AG09309 (cell line): ENCODE measurements at regions not wholly inside any gene's neighbourhood (a gene's known extent, or its start where the extent isn't known, plus 50 kb on each side); places are given as distances from the start of the nearest gene placed in this dataset.
"Not testable (repeated sequence)": the region's sequence is repeated elsewhere in the genome, so short reads cannot be mapped to it uniquely, and the experiment has no call there.

Experiments
- DNase-seq: peaks from one replicate; pipeline ENCODE4 v3.0.0-alpha.2; 2010; ENCODE audit warnings: low read depth
- H3K4me3 ChIP-seq: 2 replicates; pipeline ENCODE4 v1.5.1; 2011; ENCODE audit warnings: mild to moderate bottlenecking, low read depth, low read length, moderate library complexity; ENCODE audit not compliant: control insufficient read depth
- TF ChIP-seq, protein P1 (sequence below): IDR thresholded peaks from 2 replicates; pipeline ENCODE4 v1.5.1; 2011; ENCODE audit warnings: mild to moderate bottlenecking, low read depth, low read length, inconsistent platforms; ENCODE audit not compliant: insufficient read depth, control insufficient read depth; ENCODE audit errors: missing control alignments

DNA sequence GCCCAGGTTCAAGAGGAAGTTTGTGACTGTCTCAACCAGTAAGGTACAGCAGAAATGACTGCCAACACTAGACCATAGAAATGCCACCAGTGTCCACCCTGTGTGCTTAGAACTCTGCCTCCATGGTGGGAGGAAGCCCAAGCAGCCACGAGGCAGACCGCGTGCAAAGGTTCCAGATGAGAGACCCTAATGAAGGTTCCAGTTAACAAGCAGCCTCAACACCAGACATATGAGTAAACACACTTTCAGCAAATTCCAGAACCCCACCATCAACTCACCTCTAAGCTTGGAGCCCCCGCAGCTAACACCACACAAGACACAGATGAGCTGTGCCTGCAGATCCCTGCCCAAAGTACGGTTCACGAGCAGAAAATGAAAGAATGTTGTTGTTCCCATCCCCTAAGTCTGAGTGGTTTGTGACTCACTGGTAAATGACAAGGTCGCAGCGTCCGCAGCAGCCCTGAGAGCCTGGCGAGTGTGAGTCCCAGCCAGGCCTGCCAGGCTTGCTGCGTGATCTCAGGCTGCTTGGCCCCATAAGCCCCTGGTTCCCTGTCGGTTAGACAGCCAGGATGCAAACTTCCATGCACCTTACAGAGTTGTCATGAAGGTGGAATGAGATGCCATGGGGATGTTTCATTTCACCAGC lies 193.7 kb downstream of the C16orf95 start:
- TF ChIP-seq, protein P1, sequence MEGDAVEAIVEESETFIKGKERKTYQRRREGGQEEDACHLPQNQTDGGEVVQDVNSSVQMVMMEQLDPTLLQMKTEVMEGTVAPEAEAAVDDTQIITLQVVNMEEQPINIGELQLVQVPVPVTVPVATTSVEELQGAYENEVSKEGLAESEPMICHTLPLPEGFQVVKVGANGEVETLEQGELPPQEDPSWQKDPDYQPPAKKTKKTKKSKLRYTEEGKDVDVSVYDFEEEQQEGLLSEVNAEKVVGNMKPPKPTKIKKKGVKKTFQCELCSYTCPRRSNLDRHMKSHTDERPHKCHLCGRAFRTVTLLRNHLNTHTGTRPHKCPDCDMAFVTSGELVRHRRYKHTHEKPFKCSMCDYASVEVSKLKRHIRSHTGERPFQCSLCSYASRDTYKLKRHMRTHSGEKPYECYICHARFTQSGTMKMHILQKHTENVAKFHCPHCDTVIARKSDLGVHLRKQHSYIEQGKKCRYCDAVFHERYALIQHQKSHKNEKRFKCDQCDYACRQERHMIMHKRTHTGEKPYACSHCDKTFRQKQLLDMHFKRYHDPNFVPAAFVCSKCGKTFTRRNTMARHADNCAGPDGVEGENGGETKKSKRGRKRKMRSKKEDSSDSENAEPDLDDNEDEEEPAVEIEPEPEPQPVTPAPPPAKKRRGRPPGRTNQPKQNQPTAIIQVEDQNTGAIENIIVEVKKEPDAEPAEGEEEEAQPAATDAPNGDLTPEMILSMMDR: no peak
- no peak for DNase-seq
- no peak overlapping the region for H3K4me3 ChIP-seq

GRCh38 chr16:87124405-87124804 lies 192.8 kb downstream of the C16orf95 start:
- not testable (repeated sequence) for DNase-seq, H3K4me3 ChIP-seq

DNA sequence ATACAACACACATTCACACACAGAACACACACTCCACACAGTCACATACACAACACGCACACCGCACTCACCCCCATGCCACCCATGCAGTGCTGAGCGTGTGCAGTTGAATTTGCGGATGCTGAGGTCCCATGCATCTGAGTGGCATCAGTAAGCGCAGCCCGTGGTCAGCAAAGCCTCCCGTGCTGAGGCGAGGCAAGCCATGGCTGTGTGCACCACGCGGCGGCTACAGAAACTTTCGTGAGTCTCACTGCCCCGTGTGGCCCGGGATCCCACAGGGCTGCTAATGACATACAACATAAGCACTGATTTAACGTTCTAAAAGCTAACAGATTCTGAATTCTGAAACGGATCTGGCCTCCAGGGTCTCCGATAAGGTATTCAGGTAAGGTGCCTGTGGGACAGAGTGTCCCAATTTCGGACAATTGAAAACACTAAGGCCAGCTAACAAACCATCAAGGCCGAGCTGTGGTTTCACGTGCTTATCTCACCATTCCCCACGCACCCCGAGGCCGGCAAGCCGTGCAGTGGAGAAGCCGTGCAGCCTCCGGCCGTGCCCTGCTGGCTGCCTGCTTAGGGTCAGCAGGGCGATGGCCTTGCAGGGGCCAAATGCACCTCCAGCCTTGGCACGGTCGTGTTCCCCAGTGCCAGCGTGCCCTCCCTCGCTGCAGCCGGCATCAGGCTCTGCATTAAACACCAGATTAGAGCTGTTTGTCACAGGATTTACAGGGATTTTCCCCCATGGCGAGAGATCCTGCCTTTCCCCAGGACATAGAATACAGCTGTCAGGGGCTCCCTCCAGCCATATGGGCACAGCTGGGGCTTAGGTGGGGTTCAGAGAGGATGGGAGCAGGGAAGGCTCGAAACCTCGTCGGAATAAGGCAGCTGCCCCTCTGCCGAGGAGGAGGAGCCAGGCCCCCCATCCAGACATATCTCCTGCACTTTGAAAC lies 191.7 kb downstream of the C16orf95 start:
- TF ChIP-seq, protein P1: no peak
- no peak overlapping the region for H3K4me3 ChIP-seq
- DNase-seq: no peak

GRCh38 chr16:87126403-87127025 lies 190.7 kb downstream of the C16orf95 start:
- no peak overlapping the region for H3K4me3 ChIP-seq
- DNase-seq: no peak
- TF ChIP-seq, protein P1: no peak

DNA sequence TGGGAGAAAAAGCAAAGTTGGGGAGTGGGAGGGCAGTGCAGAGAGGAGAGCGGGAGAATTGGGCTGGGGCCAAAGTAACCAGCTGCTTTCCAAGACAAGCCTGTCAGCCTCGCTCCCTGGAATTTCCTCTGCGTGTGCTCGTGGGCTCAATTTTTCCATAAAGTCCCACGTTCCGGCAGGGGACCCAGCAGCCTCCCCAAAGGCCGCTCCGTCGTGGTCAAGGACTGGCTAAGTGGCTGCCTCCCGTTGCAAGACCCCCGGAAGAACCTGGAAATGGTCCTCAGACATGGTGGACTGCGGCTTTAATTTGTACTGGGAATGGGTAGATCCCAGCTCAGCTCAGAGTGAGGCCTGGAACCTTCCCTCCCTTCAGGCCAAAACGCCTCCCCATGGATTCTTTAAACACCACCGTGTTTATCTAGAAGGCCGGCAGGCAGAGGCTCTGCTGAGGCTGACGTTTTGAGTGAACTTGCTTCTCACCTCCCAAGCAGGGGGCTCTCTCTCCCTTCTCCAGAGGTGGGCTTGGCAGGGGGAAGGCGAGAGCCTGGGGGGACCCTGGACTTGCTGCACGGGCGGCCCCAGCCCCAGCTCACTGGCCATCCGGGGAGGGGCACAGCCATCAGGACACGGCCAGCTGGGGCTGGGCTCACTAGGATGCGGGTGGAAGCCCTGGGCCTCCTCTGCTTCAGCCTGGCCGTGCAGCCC lies 190.0 kb downstream of the C16orf95 start:
- no peak for DNase-seq
- no peak overlapping the region for H3K4me3 ChIP-seq
- TF ChIP-seq, protein P1: no peak

DNA sequence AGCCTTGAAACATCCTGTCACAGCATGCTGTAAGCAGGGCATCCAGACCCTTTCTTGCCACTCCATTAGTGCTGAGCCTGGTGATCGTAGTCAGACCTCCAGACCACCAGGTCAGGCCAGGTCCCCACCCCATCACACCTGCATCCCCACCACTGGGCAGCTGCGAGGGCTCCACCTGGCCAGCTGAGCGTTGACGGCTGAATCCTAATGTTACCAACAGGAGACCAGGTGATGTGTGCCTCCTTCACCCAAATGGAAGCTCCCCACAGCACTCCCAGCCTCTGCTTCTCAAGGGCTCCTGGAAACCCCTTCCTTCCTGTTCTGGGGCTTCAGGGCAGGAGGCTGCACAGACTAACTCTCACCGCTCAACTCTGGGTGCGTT lies 189.4 kb downstream of the C16orf95 start:
- TF ChIP-seq, protein P1: no peak

More for the DNA sequence above, 189.4 kb downstream of the C16orf95 start:
- H3K4me3 ChIP-seq: no peak overlapping the region
- DNase-seq: no peak
